ENCODE measurements at regions not wholly inside any gene's neighbourhood (a gene's known extent, or its start where the extent isn't known, plus 50 kb on each side); places are given as distances from the start of the nearest gene placed in this dataset.
A peak's percentile ranks its signal among the peaks of the same experiment; 100 is the strongest.

GRCh38 chr10:124320778-124321432 is 97.8 kb downstream of the OAT start:
- DNase-seq: peak; percentile 20
- H3K27ac Mint-ChIP-seq: peak overlapping the region in 2 of 3 experiments; percentile 57 to 80; a peak in 3 of 7 replicates
- no peak overlapping the region for H2AK5ac ChIP-seq (ENCODE audit: insufficient read length, low read length)
- no peak overlapping the region for H4K91ac ChIP-seq (ENCODE audit: insufficient read length, low read depth, low read length)
- no peak overlapping the region for H3K4me3 Mint-ChIP-seq
- H2AFZ ChIP-seq (ENCODE audit: low read length): no peak overlapping the region
- H3K4me2 ChIP-seq (ENCODE audit: insufficient read depth, insufficient read length, low read length): no peak overlapping the region
- H4K8ac ChIP-seq (replicated peaks; ENCODE audit: insufficient read length, low read depth, low read length): no peak overlapping the region
- H2BK5ac ChIP-seq (ENCODE audit: insufficient read length, low read length): no peak overlapping the region
- H2BK12ac ChIP-seq (ENCODE audit: insufficient read length, low read depth, low read length): no peak overlapping the region
- no peak overlapping the region for H4K5ac ChIP-seq (ENCODE audit: insufficient read length, low read depth, low read length)
- H3K79me2 ChIP-seq (ENCODE audit: insufficient read depth, low read length): no peaks in the 10 kb centered on the region
- TF ChIP-seq CTCF (conservative IDR thresholded peaks at IDR 0.05): no peak
- H2BK15ac ChIP-seq (ENCODE audit: low read depth, low read length): no peak overlapping the region
- H3K9me3 ChIP-seq (ENCODE audit: control insufficient read depth, low read depth, low read length): no peaks in the 10 kb centered on the region
- no peaks in the 10 kb centered on the region; a peak in 1 of 7 replicates for H3K36me3 Mint-ChIP-seq (ENCODE audit: insufficient read depth in 1 of 3, low read depth in 3 of 3)
- H3K23ac ChIP-seq (ENCODE audit: insufficient read length, low read depth, low read length): no peak overlapping the region
- no peaks in the 10 kb centered on the region for H3K79me1 ChIP-seq (ENCODE audit: insufficient read depth, low read depth, low read length, poor library complexity, severe bottlenecking)
- H3K9ac ChIP-seq (ENCODE audit: extremely low read depth, insufficient read length, low read length): no peak overlapping the region
- no peak overlapping the region for H3T11ph ChIP-seq (ENCODE audit: low read length)
- peaks cover 2% of the 10 kb centered on the region for H4K20me1 ChIP-seq (ENCODE audit: control insufficient read depth, insufficient read depth, insufficient read length)
- H3K18ac ChIP-seq (ENCODE audit: insufficient read length, low read depth, low read length): no peak overlapping the region
- no peaks in the 10 kb centered on the region for H3K23me2 ChIP-seq (ENCODE audit: insufficient read length, low read depth, low read length, poor library complexity, severe bottlenecking)
- no peak overlapping the region for H3K56ac ChIP-seq (ENCODE audit: insufficient read length, low read depth, low read length)
- no peak overlapping the region for H2BK120ac ChIP-seq (ENCODE audit: low read depth, low read length, poor library complexity, severe bottlenecking)
- peaks cover 6% of the 10 kb centered on the region; the same call in 1 of the 2 replicates for H3K27me3 Mint-ChIP-seq (ENCODE audit: low read depth)
- H3K4ac ChIP-seq (ENCODE audit: low read depth, low read length): no peak overlapping the region
- no peak overlapping the region for H2BK20ac ChIP-seq (ENCODE audit: low read depth, low read length, poor library complexity, severe bottlenecking)
- no peak overlapping the region for H3K27ac ChIP-seq (ENCODE audit: insufficient read length, low read depth, low read length)
- no peak overlapping the region; the same call in 1 of the 2 replicates for H3K14ac ChIP-seq (ENCODE audit: insufficient read depth, low read length)
- H3K4me1 ChIP-seq (ENCODE audit: insufficient read depth, low read length): no peaks in the 10 kb centered on the region
- WGBS (ENCODE audit: extremely low coverage, insufficient read length, low lambda C conversion rate): no CpG with 5 or more reads among the region's 15 CpGs
- peaks cover 0 to 3% of the 10 kb centered on the region in 2 experiments; a peak in 1 of 5 replicates for H3K9me3 Mint-ChIP-seq
- H3K4me1 Mint-ChIP-seq: peaks cover 8% of the 10 kb centered on the region in 2 experiments; a peak in 3 of 4 replicates
- no peaks in the 10 kb centered on the region for H3K27me3 ChIP-seq (ENCODE audit: insufficient read depth, low read length)
